Testis (tissue), 2 donors: ENCODE measurements at regions not wholly inside any gene's neighbourhood (a gene's known extent, or its start where the extent isn't known, plus 50 kb on each side); places are given as distances from the start of the nearest gene placed in this dataset.

Experiments used
- DNase-seq: peaks from one replicate; pipeline ENCODE4 v3.0.0-alpha.2; 2019
- H3K27ac ChIP-seq, 2 donors: fragments of 200-600 bp; sonication (generic); one replicate each; pipeline ENCODE4 v1.5.1; 2019
- H3K27me3 ChIP-seq: fragments of 200-600 bp; sonication (generic); one replicate; pipeline ENCODE4 v1.5.1; 2019
- H3K36me3 ChIP-seq: fragments of 200-600 bp; sonication (generic); one replicate; pipeline ENCODE4 v1.5.1; 2017; ENCODE audit warnings: low read depth; ENCODE audit errors: missing control alignments
- H3K4me1 ChIP-seq: fragments of 200-600 bp; sonication (generic); one replicate; pipeline ENCODE4 v1.5.1; 2019
- H3K4me3 ChIP-seq, 2 donors: fragments of 200-600 bp; sonication (generic); one replicate each; pipeline ENCODE4 v1.5.1; 2017 to 2019
- H3K9me3 ChIP-seq: fragments of 200-600 bp; sonication (generic); one replicate; pipeline ENCODE4 v1.5.1; 2017
- CTCF ChIP-seq, 3 experiments: fragments of 450-650 bp in 2 of 3; fragments of 200-600 bp in 1 of 3; sonication (generic) in 1 of 3; IDR thresholded peaks; one replicate each; pipeline ENCODE4 v1.5.1; 2016 to 2019; ENCODE audit warnings: antibody characterized with exemption in 3 of 3, mild to moderate bottlenecking in 2 of 3, moderate library complexity in 1 of 3
- POLR2A ChIP-seq: fragments of 450-650 bp; IDR thresholded peaks from one replicate; pipeline ENCODE4 v1.6.1; 2017; ENCODE audit warnings: antibody characterized with exemption, mild to moderate bottlenecking, moderate library complexity
- WGBS, 2 donors: methylation state at CpG; one replicate each; pipeline ENCODE4 v1.1.5; 2018; 5-methylcytosine and 5-hydroxymethylcytosine counted together
- intact Hi-C: fragments of 100-400 bp; cut with DNase I; formaldehyde crosslinking; loops from one replicate; pipeline ENCODE4 v1.15.1; 2023; ENCODE audit warnings: low total_unique reads

- TF ChIP-seq POLR2A (no peak), CTCF (IDR thresholded peaks at IDR 0.05) (no peak)
- H3K36me3 ChIP-seq, result no peaks in the 10 kb centered on the region
- no peaks in the 10 kb centered on the region for H3K27me3 ChIP-seq
- no peak overlapping the region for H3K4me3 ChIP-seq
- 34 to 38% methylated on average over 4 of the region's 4 CpGs for WGBS, 2 donors
- intact Hi-C loops, result no loop called here
- H3K4me1 ChIP-seq, result no peaks in the 10 kb centered on the region
- H3K9me3 ChIP-seq, result no peaks in the 10 kb centered on the region
- H3K27ac ChIP-seq, result no peak overlapping the region
- DNase-seq, result no peak
These were observed 643.8 kb downstream of the SORCS1 start for GRCh38 chr10:106520698-106521097.

GRCh38 chr10:106519376-106520030 lies 645.0 kb downstream of the SORCS1 start:
- 47 to 65% methylated on average over 2 of the region's 2 CpGs for WGBS, 2 donors
- intact Hi-C loops, result no loop called here
- H3K4me1 ChIP-seq, result no peaks in the 10 kb centered on the region
- no peak overlapping the region for H3K27ac ChIP-seq
- H3K36me3 ChIP-seq, result no peaks in the 10 kb centered on the region
- TF ChIP-seq CTCF (IDR thresholded peaks at IDR 0.05) (no peak), POLR2A (no peak)
- DNase-seq, result no peak
- no peaks in the 10 kb centered on the region for H3K27me3 ChIP-seq
- H3K9me3 ChIP-seq, result no peaks in the 10 kb centered on the region
- no peak overlapping the region for H3K4me3 ChIP-seq

- no peak overlapping the region for H3K27ac ChIP-seq
- no peak overlapping the region for H3K4me3 ChIP-seq
- no peaks in the 10 kb centered on the region for H3K9me3 ChIP-seq
- no peak for DNase-seq
- no peak for TF ChIP-seq POLR2A
- TF ChIP-seq CTCF (IDR thresholded peaks at IDR 0.05), result no peak
- H3K36me3 ChIP-seq, result no peaks in the 10 kb centered on the region
- WGBS, 2 donors, result 52 to 56% methylated on average over 6 of the region's 6 CpGs
- intact Hi-C loops, result no loop called here
- H3K27me3 ChIP-seq, result no peaks in the 10 kb centered on the region
- H3K4me1 ChIP-seq, result no peaks in the 10 kb centered on the region
These were observed 649.2 kb downstream of the SORCS1 start for GRCh38 chr10:106515206-106515790.

- 47 to 65% methylated on average over 4 of the region's 4 CpGs for WGBS, 2 donors
- no peak for TF ChIP-seq POLR2A
- no peak for TF ChIP-seq CTCF (IDR thresholded peaks at IDR 0.05)
- no peaks in the 10 kb centered on the region for H3K4me1 ChIP-seq
- no peak overlapping the region for H3K27ac ChIP-seq
- no peaks in the 10 kb centered on the region for H3K36me3 ChIP-seq
- no peak for DNase-seq
- no peak overlapping the region for H3K4me3 ChIP-seq
- no peaks in the 10 kb centered on the region for H3K9me3 ChIP-seq
- intact Hi-C loops, result no loop called here
- H3K27me3 ChIP-seq, result no peaks in the 10 kb centered on the region
These were observed 651.1 kb downstream of the SORCS1 start for GRCh38 chr10:106513352-106513771.

GRCh38 chr10:106511917-106512316 lies 652.6 kb downstream of the SORCS1 start:
- no peak overlapping the region for H3K4me3 ChIP-seq
- H3K36me3 ChIP-seq, result no peaks in the 10 kb centered on the region
- no peak overlapping the region for H3K27ac ChIP-seq
- intact Hi-C loops, result no loop called here
- no peak for TF ChIP-seq POLR2A
- TF ChIP-seq CTCF (IDR thresholded peaks at IDR 0.05), result no peak
- 85 to 86% methylated on average over 3 of the region's 3 CpGs for WGBS, 2 donors
- H3K27me3 ChIP-seq, result no peaks in the 10 kb centered on the region
- H3K9me3 ChIP-seq, result no peaks in the 10 kb centered on the region
- H3K4me1 ChIP-seq, result no peaks in the 10 kb centered on the region
- DNase-seq, result no peak
